A673 (cell line): ENCODE measurements at regions not wholly inside any gene's neighbourhood (a gene's known extent, or its start where the extent isn't known, plus 50 kb on each side); places are given as distances from the start of the nearest gene placed in this dataset.

ENCODE experiments used
- BruUV-seq: library from RNA; stranded (reverse); fragments of 400-500 nt; replicated peaks from 2 replicates; lab custom pipeline; 2021; lab: Mats Ljungman, UMichigan
- CTCF ChIA-PET: fragments of 300-600 bp; sonication (Branson Sonifier 250); formaldehyde crosslinking; loops from one replicate; lab custom pipeline; 2022; ENCODE audit warnings: antibody characterized with exemption; lab: Charles Lee
- POLR2A ChIA-PET: fragments of 300-600 bp; sonication (Branson Sonifier 250); formaldehyde crosslinking; loops from one replicate; lab custom pipeline; 2022; ENCODE audit warnings: antibody characterized with exemption; ENCODE audit not compliant: low non-redundant PET; lab: Charles Lee
- DNase-seq: peaks from one replicate; pipeline ENCODE4 v3.0.0-alpha.2; 2015; ENCODE audit warnings: low spot score
- H3K27ac ChIP-seq: fragments of 200-600 bp; sonication (generic); 2 replicates; pipeline ENCODE4 v1.5.1; 2016; ENCODE audit warnings: mixed run types, low read depth, mild to moderate bottlenecking, mixed read lengths, antibody characterized with exemption, low read length; ENCODE audit not compliant: poor library complexity, severe bottlenecking
- H3K27me3 ChIP-seq: fragments of 200-600 bp; sonication (generic); replicated peaks from 2 replicates; pipeline ENCODE4 v1.6.1; 2017; ENCODE audit warnings: mixed run types, low read depth, mild to moderate bottlenecking, mixed read lengths, antibody characterized with exemption, low read length; ENCODE audit not compliant: insufficient read depth, poor library complexity
- H3K36me3 ChIP-seq: fragments of 200-600 bp; sonication (generic); 2 replicates; pipeline ENCODE4 v1.6.1; 2016; ENCODE audit warnings: mixed run types, mild to moderate bottlenecking, mixed read lengths, antibody characterized with exemption, low read length; ENCODE audit not compliant: insufficient read depth, poor library complexity, severe bottlenecking
- H3K4me1 ChIP-seq: fragments of 200-600 bp; sonication (generic); 2 replicates; pipeline ENCODE4 v1.6.1; 2017; ENCODE audit warnings: mixed run types, mild to moderate bottlenecking, mixed read lengths, antibody characterized with exemption, low read length; ENCODE audit not compliant: insufficient read depth, poor library complexity, severe bottlenecking
- H3K4me3 ChIP-seq: fragments of 200-600 bp; sonication (generic); 2 replicates; pipeline ENCODE4 v1.5.1; 2016; ENCODE audit warnings: low read depth, mixed run types, mild to moderate bottlenecking, mixed read lengths, low read length; ENCODE audit not compliant: poor library complexity, severe bottlenecking
- H3K9me3 ChIP-seq: fragments of 200-600 bp; sonication (generic); 2 replicates; pipeline ENCODE4 v1.6.1; 2016; ENCODE audit warnings: mixed run types, low read depth, mild to moderate bottlenecking, mixed read lengths, antibody characterized with exemption, low read length; ENCODE audit not compliant: poor library complexity, severe bottlenecking
- EZH2 ChIP-seq: fragments of 200-600 bp; sonication (generic); IDR thresholded peaks from 2 replicates; pipeline ENCODE4 v1.6.1; 2017; ENCODE audit warnings: borderline replicate concordance, low read depth, mild to moderate bottlenecking, mixed read lengths, antibody characterized with exemption, low read length; ENCODE audit not compliant: poor library complexity, severe bottlenecking
- intact Hi-C: fragments of 100-400 bp; cut with micrococcal nuclease; formaldehyde crosslinking; loops from one replicate; pipeline ENCODE4 v1.10.0; 2022; ENCODE audit not compliant: unreplicated experiment
- TF ChIP-seq, protein P1 (sequence below): fragments of 300-800, 200-600 bp; sonication (generic); conservative IDR thresholded peaks from 2 replicates; pipeline ENCODE4 v1.5.1; 2017; ENCODE audit warnings: low read depth, mild to moderate bottlenecking, antibody characterized with exemption, low read length, moderate library complexity, mixed read lengths

DNA sequence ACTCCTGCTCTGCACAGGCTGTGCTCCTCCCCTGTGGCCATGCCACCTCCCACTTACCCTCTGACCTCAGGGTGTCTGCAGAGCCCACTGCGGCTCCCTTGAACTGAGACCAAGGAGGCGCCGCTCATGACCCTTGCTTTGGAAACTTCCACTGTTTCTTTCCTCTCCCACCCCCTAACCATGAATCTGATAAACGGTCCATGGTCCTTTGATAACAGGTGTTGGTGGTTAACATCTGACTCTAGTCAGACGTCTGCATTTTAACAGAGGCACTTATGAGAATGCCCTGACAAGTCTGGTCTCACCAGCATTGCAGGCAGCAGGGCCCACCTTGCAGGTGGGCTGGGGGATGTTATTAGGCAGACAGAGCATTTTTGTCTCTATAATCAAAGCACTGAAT, 113.6 kb upstream of the APCDD1 start:
- no peak overlapping the region for H3K27ac ChIP-seq
- POLR2A ChIA-PET: no interaction called here
- TF ChIP-seq, protein P1, sequence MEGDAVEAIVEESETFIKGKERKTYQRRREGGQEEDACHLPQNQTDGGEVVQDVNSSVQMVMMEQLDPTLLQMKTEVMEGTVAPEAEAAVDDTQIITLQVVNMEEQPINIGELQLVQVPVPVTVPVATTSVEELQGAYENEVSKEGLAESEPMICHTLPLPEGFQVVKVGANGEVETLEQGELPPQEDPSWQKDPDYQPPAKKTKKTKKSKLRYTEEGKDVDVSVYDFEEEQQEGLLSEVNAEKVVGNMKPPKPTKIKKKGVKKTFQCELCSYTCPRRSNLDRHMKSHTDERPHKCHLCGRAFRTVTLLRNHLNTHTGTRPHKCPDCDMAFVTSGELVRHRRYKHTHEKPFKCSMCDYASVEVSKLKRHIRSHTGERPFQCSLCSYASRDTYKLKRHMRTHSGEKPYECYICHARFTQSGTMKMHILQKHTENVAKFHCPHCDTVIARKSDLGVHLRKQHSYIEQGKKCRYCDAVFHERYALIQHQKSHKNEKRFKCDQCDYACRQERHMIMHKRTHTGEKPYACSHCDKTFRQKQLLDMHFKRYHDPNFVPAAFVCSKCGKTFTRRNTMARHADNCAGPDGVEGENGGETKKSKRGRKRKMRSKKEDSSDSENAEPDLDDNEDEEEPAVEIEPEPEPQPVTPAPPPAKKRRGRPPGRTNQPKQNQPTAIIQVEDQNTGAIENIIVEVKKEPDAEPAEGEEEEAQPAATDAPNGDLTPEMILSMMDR: no peak
- no peak for TF ChIP-seq EZH2
- H3K4me3 ChIP-seq: no peak overlapping the region
- no peaks in the 10 kb centered on the region for H3K36me3 ChIP-seq
- no peaks in the 10 kb centered on the region for H3K9me3 ChIP-seq
- BruUV-seq: no TSS peak
- CTCF ChIA-PET: no interaction called here
- H3K27me3 ChIP-seq: no peaks in the 10 kb centered on the region
- DNase-seq: no peak
- no peaks in the 10 kb centered on the region for H3K4me1 ChIP-seq
- intact Hi-C loops: no loop called here

GRCh38 chr18:10343778-10344177, 110.7 kb upstream of the APCDD1 start:
- H3K27ac ChIP-seq: no peak overlapping the region
- H3K4me3 ChIP-seq: no peak overlapping the region
- no peak for DNase-seq
- TF ChIP-seq, protein P1: no peak
- no peak for TF ChIP-seq EZH2
- intact Hi-C loops: no loop called here
- CTCF ChIA-PET: no interaction called here
- POLR2A ChIA-PET: no interaction called here
- no peaks in the 10 kb centered on the region for H3K4me1 ChIP-seq
- no peaks in the 10 kb centered on the region for H3K27me3 ChIP-seq
- BruUV-seq: no TSS peak
- no peaks in the 10 kb centered on the region for H3K9me3 ChIP-seq
- H3K36me3 ChIP-seq: no peaks in the 10 kb centered on the region

GRCh38 chr18:10346749-10347415, 107.6 kb upstream of the APCDD1 start:
- ChIA-PET POLR2A (no interaction called here), CTCF (no interaction called here)
- H3K4me3 ChIP-seq: no peak overlapping the region
- intact Hi-C loops: no loop called here
- no peaks in the 10 kb centered on the region for H3K27me3 ChIP-seq
- no peaks in the 10 kb centered on the region for H3K9me3 ChIP-seq
- H3K4me1 ChIP-seq: no peaks in the 10 kb centered on the region
- BruUV-seq: no TSS peak
- no peaks in the 10 kb centered on the region for H3K36me3 ChIP-seq
- no peak overlapping the region for H3K27ac ChIP-seq
- DNase-seq: no peak
- no peak for TF ChIP-seq EZH2
- TF ChIP-seq, protein P1: no peak
